Stimulated activated naive CD4-positive, alpha-beta T cell (primary cell): ENCODE measurements at regions not wholly inside any gene's neighbourhood (a gene's known extent, or its start where the extent isn't known, plus 50 kb on each side); places are given as distances from the start of the nearest gene placed in this dataset.

Experiments used
- DNase-seq, 6 experiments: peaks; one replicate each; lab custom pipeline; 2025; lab: John Stamatoyannopoulos, UW

DNA sequence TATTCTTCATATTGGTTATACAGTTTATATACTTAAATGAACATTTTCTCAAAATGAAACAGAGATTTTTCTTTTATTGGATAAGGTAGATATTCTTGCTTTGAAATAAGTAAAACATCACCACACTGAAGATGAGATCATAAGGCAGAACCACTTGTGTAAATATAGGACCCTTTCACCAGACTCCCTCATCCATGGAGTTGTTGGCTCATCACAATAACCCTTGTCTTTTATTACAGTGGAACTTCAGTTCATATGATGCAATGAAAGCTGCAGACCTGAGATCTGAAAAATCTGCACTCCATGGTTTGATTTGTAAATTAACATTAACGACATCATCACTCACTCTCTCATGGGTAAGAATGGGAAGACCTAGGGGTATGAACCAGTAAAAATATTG is 51.9 kb upstream of the DBX2 start:
- DNase-seq, result no peak

DNA sequence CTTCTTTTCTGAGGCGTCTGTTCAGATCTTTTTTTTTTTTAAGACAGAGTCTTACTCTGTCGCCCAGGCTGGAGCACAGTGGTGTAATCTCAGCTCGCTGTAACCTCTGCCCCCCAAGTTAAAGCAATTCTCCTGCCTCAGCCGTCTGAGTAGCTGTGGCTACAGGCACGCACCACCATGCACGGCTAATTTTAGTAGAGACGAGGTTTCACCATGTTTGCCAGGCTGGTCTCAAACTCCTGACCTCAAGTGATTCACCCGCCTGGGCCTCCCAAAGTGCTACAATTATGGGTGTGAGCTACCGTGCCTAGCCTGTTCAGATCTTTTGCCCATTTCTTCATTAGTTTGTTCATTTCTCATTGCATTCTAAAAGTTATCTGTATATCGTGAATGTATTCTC is 55.1 kb upstream of the DBX2 start:
- no peak for DNase-seq

DNA sequence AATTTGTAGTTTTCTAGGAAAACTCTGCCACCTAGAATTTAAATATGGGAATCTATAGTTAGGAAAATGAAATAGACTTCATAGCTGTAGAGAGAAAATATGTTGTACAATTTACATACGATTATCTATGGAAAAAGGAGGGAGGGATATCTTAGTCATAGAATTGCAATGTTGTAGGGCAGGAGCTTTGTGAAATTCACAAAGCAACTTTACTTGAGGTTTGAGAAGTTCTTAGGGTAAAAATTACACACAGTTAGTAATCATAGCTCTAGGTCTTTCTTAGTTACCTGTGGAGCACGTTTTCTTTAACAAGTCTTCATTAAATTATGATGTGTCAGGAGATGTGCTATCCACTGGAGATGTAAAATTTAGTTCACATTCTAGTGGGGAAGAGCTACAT is 61.4 kb upstream of the DBX2 start:
- DNase-seq, result no peak

DNA sequence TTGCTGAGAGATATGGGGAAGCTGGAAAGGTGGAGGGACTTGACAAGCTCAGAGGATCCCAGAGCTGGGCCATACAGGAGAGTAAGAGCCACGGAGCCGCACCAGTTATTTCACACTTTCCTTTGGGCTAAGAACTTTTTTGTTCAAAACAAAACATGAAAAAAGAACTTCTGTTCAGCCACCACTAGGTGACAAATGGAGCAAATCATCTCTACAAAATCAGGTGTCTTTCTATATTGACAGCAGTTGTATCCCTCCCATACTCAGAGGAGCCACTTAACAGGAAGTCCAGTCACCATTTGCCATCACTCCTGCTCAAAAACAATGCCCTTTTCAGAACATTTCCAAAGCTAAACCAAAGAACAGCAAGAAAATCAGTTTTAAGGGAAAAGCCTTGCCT is 70.3 kb upstream of the DBX2 start:
- DNase-seq, result no peak

DNA sequence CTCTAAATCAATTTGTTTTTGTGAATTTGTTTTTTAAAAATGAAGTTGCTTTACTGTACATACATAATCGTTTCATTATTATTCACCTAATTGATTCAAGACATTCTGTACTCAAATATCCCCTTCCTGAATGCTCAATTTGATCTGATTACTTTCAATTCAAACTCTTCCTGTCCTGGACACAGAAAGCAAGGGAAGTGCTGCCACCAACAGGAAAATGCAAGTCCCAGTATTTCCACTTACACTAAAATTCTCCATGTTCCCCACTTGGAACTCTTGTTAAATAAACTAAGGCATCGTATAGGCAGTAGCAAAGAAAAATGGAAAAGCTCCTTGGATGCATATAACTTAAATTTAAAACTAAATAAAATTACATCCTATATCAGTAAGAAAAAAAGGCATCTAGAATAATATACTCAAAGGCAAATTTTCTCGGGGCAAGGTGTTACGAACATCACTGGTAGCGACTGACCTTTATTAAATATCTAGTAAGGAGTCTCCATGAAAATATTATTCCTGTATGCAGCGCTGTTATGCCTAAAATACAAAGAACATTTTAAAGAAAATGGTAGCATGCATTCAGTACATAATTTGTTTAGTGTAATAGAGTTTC is 72.0 kb upstream of the DBX2 start:
- no peak for DNase-seq

DNA sequence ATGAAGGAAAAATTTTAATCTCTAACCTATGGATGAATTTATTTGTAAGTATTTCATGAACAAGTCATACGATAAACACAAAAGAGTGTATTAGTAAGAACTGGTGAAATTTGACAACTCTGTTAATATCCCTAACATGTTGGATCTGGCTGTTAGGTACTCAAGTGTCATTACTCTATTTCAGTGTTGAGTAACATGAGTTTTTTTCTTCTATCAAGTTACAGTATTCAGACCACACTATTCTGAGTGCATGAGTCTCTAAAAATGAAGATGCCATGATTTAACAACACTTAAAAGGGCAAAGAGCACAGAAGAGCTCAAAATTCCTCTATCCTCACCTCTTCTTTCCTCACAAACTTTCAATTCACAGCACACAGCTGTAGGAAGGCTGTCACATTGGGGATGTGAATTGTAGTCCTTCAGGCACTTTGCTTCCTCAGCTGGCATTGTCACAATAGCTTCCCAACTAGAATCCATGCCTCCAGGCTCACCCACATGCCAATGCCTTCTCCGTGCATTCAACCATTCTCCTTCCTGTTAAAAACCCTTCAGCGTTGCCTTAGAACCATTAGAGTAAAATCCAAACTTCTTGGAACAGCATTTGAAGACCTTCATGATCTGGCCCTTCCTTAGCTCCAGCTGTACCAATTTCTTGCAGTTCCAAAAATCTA is 73.7 kb upstream of the DBX2 start:
- no peak for DNase-seq

DNA sequence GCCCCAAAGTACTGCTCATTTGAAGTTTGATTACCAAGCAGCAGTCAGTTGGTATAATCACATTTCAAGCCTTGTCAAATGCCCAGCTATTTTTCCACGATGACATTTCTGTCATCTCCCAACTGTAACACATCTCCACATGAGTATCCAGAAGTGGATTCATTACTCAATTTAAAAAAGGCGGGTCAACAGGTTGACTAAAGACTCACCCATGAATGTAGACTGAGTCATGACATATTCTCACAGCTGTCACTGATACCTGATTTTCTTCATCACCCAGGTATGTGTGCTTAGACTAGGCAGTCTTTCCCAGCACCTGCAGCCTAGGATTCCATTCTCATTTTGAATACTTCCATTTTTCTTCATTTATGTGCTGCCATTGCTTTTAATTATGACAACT is 75.1 kb upstream of the DBX2 start:
- no peak for DNase-seq

DNA sequence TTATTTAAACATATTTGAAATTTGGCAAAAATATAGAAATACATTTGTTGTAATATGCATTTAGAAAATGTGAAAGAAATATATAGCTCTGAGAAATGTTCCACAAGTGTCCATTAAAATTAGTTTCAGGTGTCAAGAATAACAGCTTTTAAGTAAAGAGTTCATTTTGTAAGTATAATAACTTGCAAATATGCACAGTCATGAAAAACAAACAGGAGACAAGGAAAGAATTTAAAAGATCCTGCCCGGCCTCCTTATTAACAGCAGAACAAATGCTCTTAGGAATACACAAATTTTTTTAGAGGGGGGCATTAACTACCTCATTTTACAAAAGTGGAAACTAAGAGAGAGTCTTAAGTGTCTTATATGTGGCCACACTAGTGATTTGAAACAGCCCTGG is 77.7 kb upstream of the DBX2 start:
- no peak for DNase-seq

DNA sequence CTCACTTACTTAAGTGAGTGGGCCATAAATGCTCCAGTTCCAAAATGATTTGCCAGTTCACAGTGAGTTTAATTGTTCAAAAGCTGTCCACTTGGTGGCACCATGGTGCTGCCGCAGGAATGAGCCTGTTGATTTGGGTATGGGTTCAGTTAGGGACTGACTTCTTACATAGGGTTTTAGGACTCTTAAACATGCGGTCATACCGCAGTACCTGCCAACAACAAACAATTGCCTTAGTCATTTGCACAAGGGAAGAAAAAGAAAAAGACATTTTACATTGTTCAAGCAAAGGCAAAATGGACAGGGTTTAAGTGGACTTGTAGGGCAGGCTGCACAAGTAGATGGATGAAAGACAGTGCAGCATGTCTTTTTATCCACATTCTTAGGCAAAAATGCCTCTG is 80.0 kb upstream of the DBX2 start:
- DNase-seq, result peak in 2 of 6 experiments; percentile 10

DNA sequence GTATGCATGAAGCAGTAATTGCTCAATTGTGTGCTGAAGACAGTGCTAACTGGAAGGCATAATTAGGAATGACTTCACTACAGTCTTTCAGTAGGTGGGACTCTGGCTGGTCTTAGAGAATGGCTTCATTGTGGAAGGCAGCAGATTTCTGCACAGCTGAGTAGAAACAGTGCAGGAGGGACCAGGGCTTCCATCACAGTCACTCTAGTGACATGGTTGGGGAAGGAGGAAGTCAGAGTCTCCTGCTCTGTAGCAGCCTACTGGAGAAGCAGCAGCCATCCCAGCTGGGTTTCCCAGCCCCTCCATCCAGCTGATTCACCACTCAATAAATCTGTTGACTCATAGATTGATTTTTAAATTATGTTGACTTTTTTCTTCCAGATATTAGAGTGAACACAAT is 80.6 kb upstream of the DBX2 start:
- no peak for DNase-seq

DNA sequence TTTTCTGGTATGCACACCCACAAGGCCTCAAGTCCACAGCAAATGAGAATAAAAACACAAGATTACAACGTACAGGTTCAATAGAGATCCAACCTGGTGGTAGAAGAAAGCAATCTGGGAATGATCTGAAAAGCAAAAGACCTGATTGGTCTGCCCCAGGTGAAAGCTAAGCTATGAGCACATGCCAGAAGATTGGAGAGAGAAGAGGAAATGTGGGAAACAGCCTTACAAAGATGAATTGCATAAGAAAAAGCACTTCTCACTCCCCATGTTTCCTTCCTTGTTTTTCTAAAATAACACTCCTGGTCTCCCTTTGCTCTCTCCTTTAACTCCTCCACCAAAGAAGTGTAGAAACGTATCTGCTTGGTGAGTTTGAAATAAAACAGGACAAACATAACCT is 77.3 kb upstream of the ANO6 start:
- no peak for DNase-seq

DNA sequence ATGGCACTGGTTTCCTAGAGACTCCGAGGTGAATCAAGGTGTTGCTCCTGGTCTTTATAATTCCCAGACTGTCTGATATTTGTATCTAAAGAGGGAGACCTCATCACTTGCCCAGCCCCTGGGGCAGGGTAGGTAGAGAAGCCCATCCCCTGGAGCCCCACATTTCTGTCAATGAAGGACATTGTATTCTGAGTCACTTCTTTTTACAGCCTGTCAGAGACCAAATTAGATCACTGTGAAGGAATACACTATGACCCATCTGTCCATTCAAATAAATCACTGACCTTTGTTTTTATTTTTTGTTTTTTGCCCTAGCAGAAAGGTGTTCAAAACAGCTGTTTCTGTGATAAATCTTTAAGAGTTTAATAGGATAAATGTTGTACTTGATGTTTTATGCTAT is 67.9 kb upstream of the ANO6 start:
- DNase-seq, result no peak

DNA sequence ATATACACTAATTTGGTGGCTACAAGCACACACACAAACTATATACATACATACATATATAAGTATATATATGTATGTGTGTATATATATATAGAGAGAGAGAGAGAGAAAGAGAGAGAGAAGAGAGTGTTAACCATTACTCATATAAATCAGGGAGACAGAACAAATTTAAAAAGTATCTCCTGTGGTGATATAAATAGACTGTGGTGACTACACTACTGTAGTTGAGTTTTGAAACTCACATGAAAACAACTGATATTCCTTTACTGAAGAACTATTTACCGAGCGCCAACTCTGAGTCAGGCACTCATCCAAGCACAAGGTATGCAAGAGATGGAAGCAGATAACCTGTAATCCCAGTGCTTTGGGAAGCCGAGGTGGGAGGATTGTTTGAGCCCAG is 67.3 kb upstream of the ANO6 start:
- no peak for DNase-seq

DNA sequence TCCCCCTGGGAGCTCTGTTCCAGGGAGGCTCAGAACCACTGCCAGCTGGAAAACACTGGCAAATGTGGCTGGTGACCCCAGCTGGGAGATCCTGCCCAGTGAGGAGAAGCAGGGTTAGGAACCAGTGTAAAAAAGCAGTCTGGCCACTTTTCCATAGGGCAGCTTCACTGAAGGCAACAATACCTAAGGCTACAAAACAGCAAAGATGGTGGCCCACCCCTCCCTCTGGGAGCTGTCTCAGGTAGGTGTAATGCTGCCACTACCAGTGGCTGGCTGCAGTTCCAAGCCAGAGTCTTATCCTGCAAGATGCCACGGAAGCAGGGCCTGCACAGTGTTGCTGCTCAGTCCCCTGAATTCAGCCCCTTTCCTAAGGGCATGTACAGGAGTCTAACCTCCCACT is 50.6 kb upstream of the ANO6 start:
- DNase-seq, result no peak

DNA sequence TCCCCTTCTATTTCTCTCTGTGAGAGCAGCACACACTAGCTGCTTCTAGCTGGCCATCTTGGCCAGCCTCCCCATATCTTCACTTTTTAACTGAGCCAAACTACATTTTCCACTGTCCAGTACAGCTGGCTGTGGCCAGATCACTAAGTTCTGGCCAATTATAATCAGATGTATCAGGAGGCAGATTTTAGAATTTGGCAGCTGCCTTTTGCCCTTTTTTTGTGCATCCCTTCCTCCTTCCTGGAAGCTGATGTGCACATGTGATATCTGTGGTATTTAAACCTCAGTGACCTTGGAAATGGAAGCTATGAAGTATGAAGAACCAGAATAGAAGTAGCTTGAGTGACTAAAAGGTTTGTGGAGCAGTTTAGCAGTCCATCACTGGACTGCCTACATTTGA is 49.8 kb upstream of the ANO6 start:
- no peak for DNase-seq
